WI38 (cell line): ENCODE measurements at regions not wholly inside any gene's neighbourhood (a gene's known extent, or its start where the extent isn't known, plus 50 kb on each side); places are given as distances from the start of the nearest gene placed in this dataset.
A peak's percentile ranks its signal among the peaks of the same experiment; 100 is the strongest.

Experiments used
- H3K4me3 ChIP-seq: 2 replicates; pipeline ENCODE4 v1.5.1; 2011; ENCODE audit warnings: low read depth, mild to moderate bottlenecking, control low read depth, low read length
- CTCF ChIP-seq: IDR thresholded peaks from 2 replicates; pipeline ENCODE4 v1.5.1; 2012; ENCODE audit warnings: low read depth, mild to moderate bottlenecking, control low read depth, low read length

- H3K4me3 ChIP-seq, result no peak overlapping the region
- no peak for TF ChIP-seq CTCF
Observed at GRCh38 chr20:58088625-58089024, 139.8 kb downstream of the ANKRD60 start.

DNA sequence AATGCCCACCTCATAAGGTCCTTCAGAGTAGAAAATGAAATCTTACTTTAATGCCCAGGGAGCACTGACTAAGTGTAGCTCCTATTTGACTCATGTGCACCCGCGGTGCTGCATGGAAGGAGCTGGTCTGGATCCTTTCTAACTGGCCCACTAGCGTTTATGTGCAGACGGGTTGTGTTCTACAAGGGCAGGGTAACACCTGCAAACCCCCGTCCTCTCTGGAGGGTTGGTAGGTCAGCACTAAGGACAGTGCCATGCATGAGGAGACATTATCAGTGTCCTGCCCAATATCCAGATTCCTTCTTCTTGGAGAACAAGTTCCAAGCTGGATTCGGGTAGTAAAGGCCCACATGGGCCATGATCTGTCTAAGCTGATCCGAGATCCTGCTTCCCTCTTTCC is 140.3 kb downstream of the ANKRD60 start:
- no peak overlapping the region for H3K4me3 ChIP-seq
- no peak for TF ChIP-seq CTCF

- no peak overlapping the region for H3K4me3 ChIP-seq
- no peak for TF ChIP-seq CTCF
Observed at GRCh38 chr20:58087562-58087858, 140.9 kb downstream of the ANKRD60 start.

DNA sequence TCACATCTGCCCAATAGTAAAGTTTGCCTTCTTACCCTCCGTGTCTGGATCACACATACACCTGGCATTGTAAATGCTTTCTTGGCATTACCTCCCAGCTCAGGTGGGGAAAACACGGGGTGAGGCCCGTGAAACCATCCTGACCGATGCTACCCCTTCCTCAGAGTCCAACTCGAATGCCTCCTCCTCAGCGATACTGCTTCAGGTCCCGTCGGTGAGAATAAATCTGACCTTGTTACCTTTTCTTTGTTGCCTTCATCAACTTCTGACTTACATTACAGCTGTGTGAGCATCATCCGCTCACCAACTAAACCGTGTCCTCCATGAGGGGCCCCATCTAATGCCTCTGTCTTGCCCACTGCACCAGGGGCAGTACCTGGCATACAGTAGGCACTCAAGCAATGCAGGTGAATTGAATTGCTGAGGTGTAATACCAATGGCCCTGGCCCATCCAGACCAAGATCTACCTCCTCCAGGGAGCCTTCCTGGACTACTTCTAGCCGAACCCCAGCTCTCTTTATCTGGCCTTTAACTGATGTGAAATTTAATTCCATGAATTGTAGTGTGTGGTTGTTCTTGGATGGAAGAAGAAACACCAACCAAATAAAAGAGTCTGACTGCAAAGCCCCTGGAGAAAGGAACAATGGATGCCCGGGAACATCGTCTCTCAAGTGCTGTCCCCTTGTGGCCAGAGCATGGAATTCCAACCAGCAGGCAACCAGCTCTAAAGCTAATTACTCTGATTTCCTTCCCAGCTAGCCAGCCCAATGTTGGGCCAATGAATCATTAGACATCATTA is 141.5 kb downstream of the ANKRD60 start:
- H3K4me3 ChIP-seq, result no peak overlapping the region
- TF ChIP-seq CTCF, result peak; percentile 83

- no peak overlapping the region for H3K4me3 ChIP-seq
- no peak for TF ChIP-seq CTCF
Observed at GRCh38 chr20:58084966-58085365, 143.5 kb downstream of the ANKRD60 start.

DNA sequence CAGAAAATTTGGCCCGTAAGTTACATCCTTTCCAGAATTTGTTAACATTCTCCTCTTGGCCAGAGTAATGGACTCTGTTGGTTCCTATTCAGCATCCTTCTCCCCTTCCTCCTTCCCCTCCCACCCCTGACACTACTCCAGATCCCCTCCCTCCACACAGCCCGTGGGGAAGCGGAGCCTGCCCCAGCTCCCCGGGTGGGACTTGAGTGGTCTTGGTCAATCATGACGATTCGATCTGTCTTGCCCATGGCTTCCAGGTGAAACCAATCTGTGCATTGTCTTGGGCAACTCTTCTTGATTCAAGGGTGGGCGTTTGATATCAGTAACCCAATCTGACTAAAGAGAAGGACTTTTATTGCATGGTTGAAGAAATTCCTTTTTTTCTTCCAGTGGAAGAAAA is 143.9 kb downstream of the ANKRD60 start:
- no peak overlapping the region for H3K4me3 ChIP-seq
- TF ChIP-seq CTCF, result no peak

DNA sequence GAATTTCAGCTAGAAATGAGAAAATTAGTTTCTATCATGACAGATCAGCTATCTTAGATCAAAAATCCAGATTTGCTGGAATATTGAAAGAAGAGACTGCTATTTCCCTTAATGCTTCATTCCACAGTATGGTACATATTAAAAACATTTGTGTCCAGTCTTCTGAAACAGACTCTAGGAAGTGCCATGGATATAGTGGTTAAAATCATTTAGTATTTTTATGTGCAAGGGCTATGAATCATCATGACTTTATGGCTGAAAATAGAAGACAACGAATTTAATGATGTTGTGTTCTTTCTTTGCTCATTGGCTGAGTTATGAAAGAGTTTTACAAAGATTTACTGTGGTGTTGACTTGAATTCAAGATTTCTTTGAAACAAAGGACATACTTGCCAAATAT is 146.6 kb downstream of the ANKRD60 start:
- no peak overlapping the region for H3K4me3 ChIP-seq
- TF ChIP-seq CTCF, result no peak
